Esophagus squamous epithelium (tissue), 4 donors: ENCODE measurements at regions not wholly inside any gene's neighbourhood (a gene's known extent, or its start where the extent isn't known, plus 50 kb on each side); places are given as distances from the start of the nearest gene placed in this dataset.

Experiments used
- CTCF ChIP-seq, 6 experiments: fragments of 450-650 bp in 4 of 6; fragments of 200-600 bp in 2 of 6; sonication (generic) in 2 of 6; IDR thresholded peaks; one replicate each; pipeline ENCODE4 v1.5.1; 2016 to 2019; ENCODE audit warnings: antibody characterized with exemption in 6 of 6, mild to moderate bottlenecking in 4 of 6, moderate library complexity in 4 of 6
- POLR2A ChIP-seq, 4 donors: fragments of 450-650 bp; IDR thresholded peaks; one replicate each; pipeline ENCODE4 v1.6.1; 2017; ENCODE audit warnings: antibody characterized with exemption in 4 of 4, mild to moderate bottlenecking in 4 of 4, moderate library complexity in 3 of 4

GRCh38 chr20:56897318-56897957 is 268.3 kb downstream of the TFAP2C start:
- TF ChIP-seq POLR2A (IDR thresholded peaks at IDR 0.05) (no peak), CTCF (IDR thresholded peaks at IDR 0.05) (no peak)
